Neural cell (in vitro differentiated cells): ENCODE measurements at regions not wholly inside any gene's neighbourhood (a gene's known extent, or its start where the extent isn't known, plus 50 kb on each side); places are given as distances from the start of the nearest gene placed in this dataset.

Experiments used
- H2AFZ ChIP-seq: fragments of 200-600, 300-800 bp; sonication (generic), shearing (Covaris generic); 2 replicates; pipeline ENCODE4 v1.6.0; 2014; ENCODE audit warnings: low read depth, mild to moderate bottlenecking, antibody characterized with exemption, low read length, moderate library complexity
- H3F3A ChIP-seq: fragments of 200-600 bp; shearing (Covaris generic); 2 replicates; pipeline ENCODE4 v1.6.1; 2016; ENCODE audit warnings: mild to moderate bottlenecking, moderate library complexity, mixed read lengths, antibody characterized with exemption, low read length; ENCODE audit not compliant: insufficient read depth, poor library complexity, severe bottlenecking
- H3K27ac ChIP-seq: fragments of 200-600, 300-800 bp; sonication (generic), shearing (Covaris generic); 2 replicates; pipeline ENCODE4 v1.5.1; 2014; ENCODE audit warnings: mild to moderate bottlenecking, low read length, moderate library complexity
- H3K27me3 ChIP-seq: fragments of 300-800, 200-600 bp; sonication (generic), shearing (Covaris generic); 2 replicates; pipeline ENCODE4 v1.6.0; 2014; ENCODE audit warnings: mild to moderate bottlenecking, low read depth, low read length, moderate library complexity; ENCODE audit not compliant: insufficient read depth
- H3K36me3 ChIP-seq: fragments of 300-800, 200-600 bp; sonication (generic), shearing (Covaris generic); 2 replicates; pipeline ENCODE4 v1.5.1; 2014; ENCODE audit warnings: mild to moderate bottlenecking, antibody characterized with exemption, low read length, moderate library complexity; ENCODE audit not compliant: insufficient read depth
- H3K4me2 ChIP-seq: fragments of 300-800, 200-600 bp; sonication (generic), shearing (Covaris generic); 2 replicates; pipeline ENCODE4 v1.6.0; 2014; ENCODE audit warnings: mild to moderate bottlenecking, low read length
- H3K4me3 ChIP-seq: fragments of 300-800, 200-600 bp; sonication (generic), shearing (Covaris generic); 2 replicates; pipeline ENCODE4 v1.5.1; 2014; ENCODE audit warnings: mild to moderate bottlenecking, low read length, moderate library complexity
- H3K79me2 ChIP-seq: fragments of 200-600 bp; shearing (Covaris generic); replicated peaks from 2 replicates; pipeline ENCODE4 v1.6.0; 2014; ENCODE audit warnings: mild to moderate bottlenecking, low read length, moderate library complexity; ENCODE audit not compliant: insufficient read depth
- H3K9ac ChIP-seq: fragments of 300-800, 200-600 bp; sonication (generic), shearing (Covaris generic); 2 replicates; pipeline ENCODE4 v1.6.1; 2016; ENCODE audit warnings: mild to moderate bottlenecking, low read length, mixed read lengths
- H3K9me2 ChIP-seq: fragments of 200-600 bp; shearing (Covaris generic); 2 replicates; pipeline ENCODE4 v1.6.1; 2016; ENCODE audit warnings: mild to moderate bottlenecking, low read length, mixed read lengths; ENCODE audit not compliant: insufficient read depth
- H3K9me3 ChIP-seq: fragments of 200-600, 300-800 bp; sonication (generic), shearing (Covaris generic); 2 replicates; pipeline ENCODE4 v1.6.1; 2016; ENCODE audit warnings: mild to moderate bottlenecking, mixed run types, low read length, moderate library complexity, mixed read lengths
- H4K20me1 ChIP-seq: fragments of 200-600 bp; shearing (Covaris generic); 2 replicates; pipeline ENCODE4 v1.6.1; 2016; ENCODE audit warnings: mild to moderate bottlenecking, mixed run types; ENCODE audit not compliant: insufficient read depth
- EP300 ChIP-seq: fragments of 450-650 bp; conservative IDR thresholded peaks from 2 replicates; pipeline ENCODE4 v1.6.1; 2014; ENCODE audit warnings: antibody characterized with exemption, mild to moderate bottlenecking, moderate library complexity; ENCODE audit not compliant: poor library complexity, severe bottlenecking
- EZH2 ChIP-seq: fragments of 200-600, 300-800 bp; shearing (Covaris generic), sonication (generic); IDR thresholded peaks from 2 replicates; pipeline ENCODE4 v1.6.1; 2014; ENCODE audit warnings: antibody characterized with exemption, low read length, borderline replicate concordance, mild to moderate bottlenecking; ENCODE audit not compliant: insufficient read depth, poor library complexity, severe bottlenecking
- MXI1 ChIP-seq: fragments of 450-650 bp; conservative IDR thresholded peaks from 2 replicates; pipeline ENCODE4 v1.6.1; 2014; ENCODE audit warnings: antibody characterized with exemption, mild to moderate bottlenecking; ENCODE audit not compliant: poor library complexity, severe bottlenecking
- POLR2AphosphoS5 ChIP-seq: IDR thresholded peaks from 2 replicates; pipeline ENCODE4 v1.6.1; 2012
- RAD21 ChIP-seq: fragments of 450-650 bp; conservative IDR thresholded peaks from 2 replicates; pipeline ENCODE4 v1.6.1; 2014; ENCODE audit warnings: antibody characterized with exemption, mild to moderate bottlenecking, moderate library complexity
- SMC3 ChIP-seq: fragments of 450-650 bp; conservative IDR thresholded peaks from 2 replicates; pipeline ENCODE4 v1.6.1; 2014; ENCODE audit warnings: antibody characterized with exemption, mild to moderate bottlenecking, moderate library complexity; ENCODE audit not compliant: poor library complexity
- TAF1 ChIP-seq: IDR thresholded peaks from 2 replicates; pipeline ENCODE4 v1.6.1; 2012; ENCODE audit warnings: low read depth
- TF ChIP-seq, protein P1 (sequence below): fragments of 450-650 bp; IDR thresholded peaks from 2 replicates; pipeline ENCODE4 v1.5.1; 2014; ENCODE audit warnings: antibody characterized with exemption, mild to moderate bottlenecking, moderate library complexity; ENCODE audit not compliant: poor library complexity, severe bottlenecking
- TF ChIP-seq, protein P2 (sequence below): IDR thresholded peaks from 2 replicates; pipeline ENCODE4 v1.6.1; 2012; ENCODE audit warnings: borderline replicate concordance

DNA sequence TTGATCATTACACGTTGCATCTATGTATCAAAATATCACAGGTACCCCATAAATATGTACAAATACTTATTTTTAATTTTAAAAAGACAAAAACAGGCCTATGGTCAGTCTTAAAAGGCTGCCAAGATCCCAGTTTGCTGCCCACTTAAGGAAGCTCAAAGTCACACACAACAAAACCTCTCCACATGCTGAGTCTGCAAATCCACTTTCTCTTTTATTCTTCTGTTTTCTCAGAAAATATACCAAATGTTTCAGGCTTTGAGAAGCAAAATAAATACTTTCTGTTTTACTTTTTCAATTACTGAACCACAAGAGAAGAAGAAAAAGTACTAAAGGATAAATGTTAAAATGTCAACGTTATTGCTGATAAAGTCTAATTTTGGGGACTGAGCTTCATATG lies 107.8 kb upstream of the MANEA start:
- TF ChIP-seq SMC3 (no peak), EZH2 (no peak), RAD21 (no peak), TAF1 (no peak)
- TF ChIP-seq, protein P1, sequence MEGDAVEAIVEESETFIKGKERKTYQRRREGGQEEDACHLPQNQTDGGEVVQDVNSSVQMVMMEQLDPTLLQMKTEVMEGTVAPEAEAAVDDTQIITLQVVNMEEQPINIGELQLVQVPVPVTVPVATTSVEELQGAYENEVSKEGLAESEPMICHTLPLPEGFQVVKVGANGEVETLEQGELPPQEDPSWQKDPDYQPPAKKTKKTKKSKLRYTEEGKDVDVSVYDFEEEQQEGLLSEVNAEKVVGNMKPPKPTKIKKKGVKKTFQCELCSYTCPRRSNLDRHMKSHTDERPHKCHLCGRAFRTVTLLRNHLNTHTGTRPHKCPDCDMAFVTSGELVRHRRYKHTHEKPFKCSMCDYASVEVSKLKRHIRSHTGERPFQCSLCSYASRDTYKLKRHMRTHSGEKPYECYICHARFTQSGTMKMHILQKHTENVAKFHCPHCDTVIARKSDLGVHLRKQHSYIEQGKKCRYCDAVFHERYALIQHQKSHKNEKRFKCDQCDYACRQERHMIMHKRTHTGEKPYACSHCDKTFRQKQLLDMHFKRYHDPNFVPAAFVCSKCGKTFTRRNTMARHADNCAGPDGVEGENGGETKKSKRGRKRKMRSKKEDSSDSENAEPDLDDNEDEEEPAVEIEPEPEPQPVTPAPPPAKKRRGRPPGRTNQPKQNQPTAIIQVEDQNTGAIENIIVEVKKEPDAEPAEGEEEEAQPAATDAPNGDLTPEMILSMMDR, result no peak
- TF ChIP-seq, protein P2, sequence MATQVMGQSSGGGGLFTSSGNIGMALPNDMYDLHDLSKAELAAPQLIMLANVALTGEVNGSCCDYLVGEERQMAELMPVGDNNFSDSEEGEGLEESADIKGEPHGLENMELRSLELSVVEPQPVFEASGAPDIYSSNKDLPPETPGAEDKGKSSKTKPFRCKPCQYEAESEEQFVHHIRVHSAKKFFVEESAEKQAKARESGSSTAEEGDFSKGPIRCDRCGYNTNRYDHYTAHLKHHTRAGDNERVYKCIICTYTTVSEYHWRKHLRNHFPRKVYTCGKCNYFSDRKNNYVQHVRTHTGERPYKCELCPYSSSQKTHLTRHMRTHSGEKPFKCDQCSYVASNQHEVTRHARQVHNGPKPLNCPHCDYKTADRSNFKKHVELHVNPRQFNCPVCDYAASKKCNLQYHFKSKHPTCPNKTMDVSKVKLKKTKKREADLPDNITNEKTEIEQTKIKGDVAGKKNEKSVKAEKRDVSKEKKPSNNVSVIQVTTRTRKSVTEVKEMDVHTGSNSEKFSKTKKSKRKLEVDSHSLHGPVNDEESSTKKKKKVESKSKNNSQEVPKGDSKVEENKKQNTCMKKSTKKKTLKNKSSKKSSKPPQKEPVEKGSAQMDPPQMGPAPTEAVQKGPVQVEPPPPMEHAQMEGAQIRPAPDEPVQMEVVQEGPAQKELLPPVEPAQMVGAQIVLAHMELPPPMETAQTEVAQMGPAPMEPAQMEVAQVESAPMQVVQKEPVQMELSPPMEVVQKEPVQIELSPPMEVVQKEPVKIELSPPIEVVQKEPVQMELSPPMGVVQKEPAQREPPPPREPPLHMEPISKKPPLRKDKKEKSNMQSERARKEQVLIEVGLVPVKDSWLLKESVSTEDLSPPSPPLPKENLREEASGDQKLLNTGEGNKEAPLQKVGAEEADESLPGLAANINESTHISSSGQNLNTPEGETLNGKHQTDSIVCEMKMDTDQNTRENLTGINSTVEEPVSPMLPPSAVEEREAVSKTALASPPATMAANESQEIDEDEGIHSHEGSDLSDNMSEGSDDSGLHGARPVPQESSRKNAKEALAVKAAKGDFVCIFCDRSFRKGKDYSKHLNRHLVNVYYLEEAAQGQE, result no peak
- H3K9ac ChIP-seq, result no peak overlapping the region
- no peaks in the 10 kb centered on the region for H3K79me2 ChIP-seq
- H3K9me2 ChIP-seq, result no peaks in the 10 kb centered on the region
- H3K9me3 ChIP-seq, result no peaks in the 10 kb centered on the region
- H2AFZ ChIP-seq, result no peak overlapping the region
- no peaks in the 10 kb centered on the region for H3K27me3 ChIP-seq
- H4K20me1 ChIP-seq, result no peaks in the 10 kb centered on the region
- H3K4me2 ChIP-seq, result no peak overlapping the region
- no peaks in the 10 kb centered on the region for H3K36me3 ChIP-seq
- no peak overlapping the region for H3K4me3 ChIP-seq
- no peaks in the 10 kb centered on the region for H3F3A ChIP-seq
- no peak overlapping the region for H3K27ac ChIP-seq

DNA sequence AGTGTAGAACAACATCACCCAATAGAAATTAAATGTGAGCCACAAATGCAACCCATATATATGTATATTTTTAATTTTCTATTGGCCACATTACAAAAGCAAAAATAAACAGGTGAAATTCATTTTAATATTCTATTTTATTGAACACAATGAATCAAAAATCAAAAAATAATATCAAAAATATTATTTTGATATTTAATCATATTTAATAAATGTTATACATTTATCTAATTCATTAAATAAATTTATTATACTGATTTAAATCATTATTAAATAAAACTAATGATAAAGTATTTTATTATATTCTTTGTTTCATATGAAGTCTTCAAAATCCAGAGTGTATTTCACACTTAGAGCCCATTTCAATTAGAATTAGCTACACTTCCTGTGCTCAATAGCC lies 98.4 kb upstream of the MANEA start:
- Histone ChIP-seq H3K27ac (no peak overlapping the region), H3F3A (no peaks in the 10 kb centered on the region), H3K9me2 (no peaks in the 10 kb centered on the region), H3K9ac (no peak overlapping the region), H3K4me2 (no peak overlapping the region), H2AFZ (no peak overlapping the region), H3K4me3 (no peak overlapping the region), H3K79me2 (no peaks in the 10 kb centered on the region), H4K20me1 (no peaks in the 10 kb centered on the region), H3K9me3 (no peaks in the 10 kb centered on the region), H3K27me3 (no peaks in the 10 kb centered on the region), H3K36me3 (no peaks in the 10 kb centered on the region)
- no peak for TF ChIP-seq RAD21
- no peak for TF ChIP-seq TAF1
- TF ChIP-seq, protein P2, result no peak
- no peak for TF ChIP-seq SMC3
- no peak for TF ChIP-seq MXI1
- TF ChIP-seq POLR2AphosphoS5, result no peak
- TF ChIP-seq EZH2, result no peak
- TF ChIP-seq EP300, result no peak
- TF ChIP-seq, protein P1, result no peak
